ENCODE measurements at regions not wholly inside any gene's neighbourhood (a gene's known extent, or its start where the extent isn't known, plus 50 kb on each side); places are given as distances from the start of the nearest gene placed in this dataset.

DNA sequence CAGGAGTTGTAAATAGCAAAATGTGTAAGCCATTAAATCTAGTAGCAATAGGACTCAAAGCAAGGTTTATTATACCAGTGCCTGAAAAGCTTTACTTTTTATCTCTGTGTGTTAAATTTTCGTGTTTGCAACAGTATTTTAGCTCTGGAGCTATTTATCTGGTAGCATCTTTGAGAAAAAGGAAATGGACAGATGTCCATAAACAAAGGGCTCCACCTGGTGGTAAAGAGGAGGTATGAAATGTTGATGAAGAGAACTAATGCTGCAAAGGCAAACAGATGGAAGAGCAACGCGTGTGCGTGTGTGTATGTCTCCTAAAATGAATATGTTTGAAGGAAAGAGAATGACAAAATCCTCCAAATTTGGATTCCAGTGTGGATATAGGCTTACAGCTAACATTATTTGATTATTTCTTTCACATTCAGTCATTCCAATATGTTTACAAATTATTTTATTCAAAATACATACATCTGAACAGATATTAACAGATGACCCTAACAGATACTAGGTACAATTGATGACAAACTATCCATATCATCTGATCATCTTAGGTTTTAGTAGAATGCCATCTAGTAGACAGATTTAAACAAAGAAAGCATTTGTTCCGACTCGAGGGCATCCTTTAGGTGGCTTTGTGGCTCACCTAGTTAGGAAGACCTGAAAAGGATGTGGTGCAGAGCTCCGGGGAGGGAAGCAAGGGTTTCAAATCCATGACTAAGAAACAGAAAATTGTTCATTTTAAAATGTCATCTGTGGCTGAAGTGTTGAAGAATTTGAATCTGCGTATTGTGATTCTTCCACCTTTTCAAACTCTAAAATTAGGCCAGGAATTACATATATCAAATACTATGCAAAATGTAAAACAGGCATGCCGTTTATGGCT, 383.3 kb downstream of the MTX2 start:
- TF ChIP-seq, protein P1, sequence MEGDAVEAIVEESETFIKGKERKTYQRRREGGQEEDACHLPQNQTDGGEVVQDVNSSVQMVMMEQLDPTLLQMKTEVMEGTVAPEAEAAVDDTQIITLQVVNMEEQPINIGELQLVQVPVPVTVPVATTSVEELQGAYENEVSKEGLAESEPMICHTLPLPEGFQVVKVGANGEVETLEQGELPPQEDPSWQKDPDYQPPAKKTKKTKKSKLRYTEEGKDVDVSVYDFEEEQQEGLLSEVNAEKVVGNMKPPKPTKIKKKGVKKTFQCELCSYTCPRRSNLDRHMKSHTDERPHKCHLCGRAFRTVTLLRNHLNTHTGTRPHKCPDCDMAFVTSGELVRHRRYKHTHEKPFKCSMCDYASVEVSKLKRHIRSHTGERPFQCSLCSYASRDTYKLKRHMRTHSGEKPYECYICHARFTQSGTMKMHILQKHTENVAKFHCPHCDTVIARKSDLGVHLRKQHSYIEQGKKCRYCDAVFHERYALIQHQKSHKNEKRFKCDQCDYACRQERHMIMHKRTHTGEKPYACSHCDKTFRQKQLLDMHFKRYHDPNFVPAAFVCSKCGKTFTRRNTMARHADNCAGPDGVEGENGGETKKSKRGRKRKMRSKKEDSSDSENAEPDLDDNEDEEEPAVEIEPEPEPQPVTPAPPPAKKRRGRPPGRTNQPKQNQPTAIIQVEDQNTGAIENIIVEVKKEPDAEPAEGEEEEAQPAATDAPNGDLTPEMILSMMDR (IDR thresholded peaks at IDR 0.05): peak; percentile 96
- H3K9me3 Mint-ChIP-seq: no peaks in the 10 kb centered on the region
- H3K4me1 Mint-ChIP-seq (ENCODE audit: low read depth): peaks cover 70% of the 10 kb centered on the region
- DNase-seq: peak; percentile 67
- no peak overlapping the region for H3K4me3 Mint-ChIP-seq
- no peaks in the 10 kb centered on the region for H3K27me3 Mint-ChIP-seq (ENCODE audit: insufficient read depth)
- H3K27ac Mint-ChIP-seq: no peak overlapping the region
- no peaks in the 10 kb centered on the region for H3K36me3 Mint-ChIP-seq (ENCODE audit: low read depth)

DNA sequence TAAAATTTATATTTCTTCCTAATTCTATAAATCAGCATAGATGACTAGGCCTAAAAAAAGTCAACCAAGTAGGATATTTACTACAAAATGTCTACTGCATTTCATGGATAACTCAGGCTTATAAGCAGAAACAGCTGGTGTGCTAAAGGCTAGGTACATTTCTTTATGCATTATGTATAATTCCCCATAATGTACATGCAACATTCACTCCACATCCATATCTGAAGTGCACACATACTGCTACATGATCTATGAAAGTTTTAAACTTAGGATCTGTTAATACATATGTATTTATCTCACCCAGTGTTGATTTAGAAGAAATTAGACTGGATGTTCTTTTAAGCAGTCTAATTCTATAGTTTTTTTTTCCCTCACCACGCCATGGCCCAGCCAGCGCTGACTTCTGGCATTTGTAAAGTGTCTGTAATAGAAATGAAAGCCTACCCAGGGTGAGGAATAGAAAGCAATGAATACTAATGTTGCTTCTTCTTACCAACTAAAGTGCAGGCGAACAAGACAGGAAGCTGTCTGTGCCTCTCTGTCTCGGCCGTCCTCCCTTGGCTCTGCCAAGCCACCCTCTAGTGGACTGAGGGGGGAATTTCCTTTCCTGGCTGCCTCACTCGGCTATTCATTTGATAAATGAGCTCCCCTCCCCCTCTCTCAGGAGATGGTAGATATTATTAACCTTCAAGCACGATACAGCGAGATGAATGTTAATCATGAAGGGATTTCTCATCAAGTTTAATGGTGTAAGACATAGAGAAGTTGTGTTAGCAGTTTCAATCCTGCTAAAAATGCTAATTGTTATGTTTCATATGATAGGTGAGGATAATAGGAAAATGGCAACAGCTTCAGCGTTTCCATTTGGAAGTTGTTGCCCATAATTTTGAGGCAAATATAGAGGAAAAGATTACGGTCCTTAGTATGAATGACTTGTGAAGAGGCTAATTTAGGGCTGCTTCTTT, 384.5 kb downstream of the MTX2 start:
- H3K4me1 Mint-ChIP-seq (ENCODE audit: low read depth): peaks cover 72% of the 10 kb centered on the region
- TF ChIP-seq, protein P1 (IDR thresholded peaks at IDR 0.05): peak; percentile 80
- peak; percentile 50 for DNase-seq

DNA sequence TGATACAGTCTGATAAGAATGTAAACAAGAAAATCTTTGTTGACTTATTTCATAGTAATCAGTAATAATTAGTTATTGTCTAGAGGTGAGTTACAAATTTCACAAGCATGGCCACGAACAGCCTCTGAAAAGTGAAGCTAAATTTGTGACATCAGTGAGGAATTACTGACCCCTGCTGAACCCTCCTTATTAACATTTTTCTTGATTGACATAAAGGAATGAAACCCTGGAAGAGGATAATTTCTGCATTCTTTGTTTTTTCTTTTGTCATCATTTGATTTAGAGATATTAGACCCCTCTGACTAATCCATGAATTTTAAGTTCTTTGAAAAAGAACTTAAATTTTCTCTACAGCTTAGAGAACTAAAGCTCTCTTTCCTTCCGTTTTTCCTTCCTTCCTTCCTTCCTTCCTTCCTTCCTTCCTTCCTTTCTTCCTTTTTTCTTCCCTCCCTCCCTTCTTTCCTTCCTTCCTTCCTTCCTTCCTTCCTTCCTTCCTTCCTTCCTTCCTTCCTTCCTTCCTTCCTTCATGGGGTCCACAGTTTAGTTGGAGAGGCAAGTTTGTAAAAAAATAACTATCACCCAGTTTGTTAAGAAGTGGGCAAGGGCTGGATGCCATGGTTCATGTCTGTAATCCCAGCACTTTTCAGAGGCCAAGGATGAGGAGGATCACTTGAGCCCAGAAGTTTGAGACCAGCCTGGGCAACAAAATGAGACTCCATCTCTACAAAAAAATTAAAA, 387.0 kb downstream of the MTX2 start:
- H3K9me3 Mint-ChIP-seq: no peaks in the 10 kb centered on the region
- H3K36me3 Mint-ChIP-seq (ENCODE audit: low read depth): no peaks in the 10 kb centered on the region
- H3K4me1 Mint-ChIP-seq (ENCODE audit: low read depth): peaks cover 50% of the 10 kb centered on the region
- TF ChIP-seq, protein P1 (IDR thresholded peaks at IDR 0.05): no peak
- no peak overlapping the region for H3K4me3 Mint-ChIP-seq
- H3K27me3 Mint-ChIP-seq (ENCODE audit: insufficient read depth): peaks cover 5% of the 10 kb centered on the region; the same call in 1 of the 2 replicates
- no peak overlapping the region for H3K27ac Mint-ChIP-seq
- no peak for DNase-seq

More for the DNA sequence above, 384.5 kb downstream of the MTX2 start:
- no peaks in the 10 kb centered on the region for H3K36me3 Mint-ChIP-seq (ENCODE audit: low read depth)
- H3K27ac Mint-ChIP-seq: no peak overlapping the region
- no peak overlapping the region; the same call in 1 of the 2 replicates for H3K4me3 Mint-ChIP-seq
- no peaks in the 10 kb centered on the region for H3K9me3 Mint-ChIP-seq
- H3K27me3 Mint-ChIP-seq (ENCODE audit: insufficient read depth): no peaks in the 10 kb centered on the region

DNA sequence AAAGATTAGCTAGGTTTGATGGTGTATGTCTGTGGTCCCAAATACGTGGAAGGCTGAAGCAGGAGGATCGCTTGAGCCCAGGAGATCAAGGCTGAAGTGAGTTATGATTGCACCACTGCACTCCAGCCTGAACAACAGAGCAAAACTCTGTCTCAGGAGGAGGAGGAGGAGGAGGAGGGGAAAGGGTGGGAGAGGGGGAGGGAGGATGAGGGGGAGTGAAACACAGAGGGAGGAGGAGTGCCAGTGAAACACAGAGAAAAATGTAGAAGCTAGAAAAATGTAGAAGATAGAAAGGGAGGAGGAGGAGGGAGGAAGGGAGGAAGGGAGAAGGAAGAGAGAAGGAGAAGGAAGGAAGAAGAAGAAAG, 387.5 kb downstream of the MTX2 start:
- DNase-seq: no peak
- Mint-ChIP-seq H3K36me3 (ENCODE audit: low read depth) (no peaks in the 10 kb centered on the region), H3K27ac (no peak overlapping the region), H3K4me1 (ENCODE audit: low read depth) (peaks cover 47% of the 10 kb centered on the region), H3K27me3 (ENCODE audit: insufficient read depth) (peaks cover 5% of the 10 kb centered on the region; the same call in 1 of the 2 replicates), H3K4me3 (no peak overlapping the region), H3K9me3 (no peaks in the 10 kb centered on the region)
- TF ChIP-seq, protein P1 (IDR thresholded peaks at IDR 0.05): no peak

DNA sequence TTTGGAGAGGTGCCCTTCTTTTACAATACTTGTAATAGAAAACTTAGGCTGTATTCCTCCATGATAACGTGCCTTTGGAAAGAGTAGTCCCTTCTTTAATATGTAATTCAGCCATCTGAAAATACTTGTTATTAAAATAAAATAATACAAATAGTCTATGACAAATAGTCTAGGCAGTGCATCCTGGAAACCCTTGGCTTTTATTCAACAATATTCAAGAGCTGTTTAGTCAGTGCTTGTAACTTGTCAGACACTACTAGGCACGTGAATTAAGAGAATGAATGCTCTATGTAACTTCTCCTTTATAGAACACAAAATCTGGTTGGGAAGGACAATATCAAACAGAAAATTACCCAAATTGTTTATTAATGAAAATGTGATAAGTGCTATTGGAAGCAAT, 388.2 kb downstream of the MTX2 start:
- H3K4me1 Mint-ChIP-seq (ENCODE audit: low read depth): peaks cover 42% of the 10 kb centered on the region
- no peaks in the 10 kb centered on the region for H3K36me3 Mint-ChIP-seq (ENCODE audit: low read depth)
- TF ChIP-seq, protein P1 (IDR thresholded peaks at IDR 0.05): no peak
- no peaks in the 10 kb centered on the region for H3K9me3 Mint-ChIP-seq
- no peak for DNase-seq
- H3K27me3 Mint-ChIP-seq (ENCODE audit: insufficient read depth): peaks cover 5% of the 10 kb centered on the region; the same call in 1 of the 2 replicates
- no peak overlapping the region for H3K27ac Mint-ChIP-seq
- no peak overlapping the region for H3K4me3 Mint-ChIP-seq
